Heart left ventricle (tissue), 13 donors: ENCODE measurements at regions not wholly inside any gene's neighbourhood (a gene's known extent, or its start where the extent isn't known, plus 50 kb on each side); places are given as distances from the start of the nearest gene placed in this dataset.

Source experiments
- POLR2A ChIP-seq, 2 donors: fragments of 450-650 bp; IDR thresholded peaks; one replicate each; pipeline ENCODE4 v1.6.1; 2017; ENCODE audit warnings: antibody characterized with exemption in 2 of 2, mild to moderate bottlenecking in 2 of 2, moderate library complexity in 2 of 2
- TF ChIP-seq, protein P1 (sequence below), 12 donors: fragments of 200-600 bp; sonication (generic) in 4 of 12; IDR thresholded peaks; one replicate each; pipeline versions ENCODE4 v1.5.0 to v1.8.0; 2018 to 2022; ENCODE audit warnings: antibody characterized with exemption in 12 of 12, mild to moderate bottlenecking in 5 of 12
- donor health status: ischemic (EF 13 %, LVEDD 7.1; RV severe dilation, severe dysfunction).
- donor health status: DM: no; HTN: yes; CAD: no.
- donor health status: DM: no; HTN: no; CAD: no.
- donor health status: ischemic (EF 25% LVEDD 6.9; RV normal size, moderate dysfunction).
- donor health status: ischemic (EF 25% LVEDD 5.7; RV mildly dilated, moderate dysfunction).
- donor health status: ischemic (EF 35%, LVEDD 5.7; RV mildly dilated, moderate dysfunction).
- donor health status: nonischemic (EF 11% LVEDD 7.7; RV severe dilation, severe dysfunction).
- donor health status: DM: yes; HTN: yes; CAD: no.
- donor health status: PGD.
- donor health status: ischemic (EF 29% LVEDD 5.4; RV normal size, mild dysfunction).
- donor health status: nonischemic (EF 23%, LVEDD 6.1; RV moderate dilation, normal function).

DNA sequence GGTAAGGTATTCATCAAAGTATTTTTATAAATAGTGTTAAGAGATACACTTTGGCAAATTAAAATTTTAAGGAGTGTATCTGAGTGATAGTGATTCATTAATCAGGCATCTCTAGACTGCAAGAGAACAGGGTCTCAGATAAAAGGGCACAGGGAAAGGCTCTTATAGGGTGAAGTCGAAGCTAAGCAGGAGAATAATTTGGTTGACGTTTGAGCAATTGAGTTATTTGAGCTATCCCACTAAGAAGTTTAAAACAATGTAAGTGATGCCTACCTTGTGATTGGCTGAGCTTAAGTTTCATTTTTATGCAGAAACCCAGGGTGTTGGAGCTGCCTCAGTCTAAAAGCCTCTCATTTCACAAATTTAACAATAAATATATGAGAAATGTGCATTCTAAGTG lies 125.3 kb downstream of the SLC6A15 start:
- TF ChIP-seq POLR2A (IDR thresholded peaks at IDR 0.05), result no peak
- TF ChIP-seq, protein P1, sequence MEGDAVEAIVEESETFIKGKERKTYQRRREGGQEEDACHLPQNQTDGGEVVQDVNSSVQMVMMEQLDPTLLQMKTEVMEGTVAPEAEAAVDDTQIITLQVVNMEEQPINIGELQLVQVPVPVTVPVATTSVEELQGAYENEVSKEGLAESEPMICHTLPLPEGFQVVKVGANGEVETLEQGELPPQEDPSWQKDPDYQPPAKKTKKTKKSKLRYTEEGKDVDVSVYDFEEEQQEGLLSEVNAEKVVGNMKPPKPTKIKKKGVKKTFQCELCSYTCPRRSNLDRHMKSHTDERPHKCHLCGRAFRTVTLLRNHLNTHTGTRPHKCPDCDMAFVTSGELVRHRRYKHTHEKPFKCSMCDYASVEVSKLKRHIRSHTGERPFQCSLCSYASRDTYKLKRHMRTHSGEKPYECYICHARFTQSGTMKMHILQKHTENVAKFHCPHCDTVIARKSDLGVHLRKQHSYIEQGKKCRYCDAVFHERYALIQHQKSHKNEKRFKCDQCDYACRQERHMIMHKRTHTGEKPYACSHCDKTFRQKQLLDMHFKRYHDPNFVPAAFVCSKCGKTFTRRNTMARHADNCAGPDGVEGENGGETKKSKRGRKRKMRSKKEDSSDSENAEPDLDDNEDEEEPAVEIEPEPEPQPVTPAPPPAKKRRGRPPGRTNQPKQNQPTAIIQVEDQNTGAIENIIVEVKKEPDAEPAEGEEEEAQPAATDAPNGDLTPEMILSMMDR (IDR thresholded peaks at IDR 0.05), result no peak
